Liver (tissue), 8 donors: ENCODE measurements at regions not wholly inside any gene's neighbourhood (a gene's known extent, or its start where the extent isn't known, plus 50 kb on each side); places are given as distances from the start of the nearest gene placed in this dataset.

ENCODE experiments used
- DNase-seq: peaks from one replicate; pipeline ENCODE4 v3.0.0-alpha.2; 2017; ENCODE audit warnings: low spot score
- H3K27ac ChIP-seq, 2 donors: one replicate each; pipeline ENCODE4 v1.7.0; 2013; ENCODE audit warnings: inconsistent platforms in 2 of 2, low read length in 2 of 2, control low read depth in 1 of 2, low read depth in 1 of 2, mild to moderate bottlenecking in 1 of 2
- H3K27me3 ChIP-seq, 4 donors: one replicate each; pipeline versions ENCODE4 v1.6.1 to v1.7.0; 2013; ENCODE audit warnings: low read length in 3 of 4, inconsistent platforms in 1 of 4, mild to moderate bottlenecking in 1 of 4, moderate library complexity in 1 of 4; ENCODE audit not compliant: control insufficient read depth in 4 of 4, insufficient read depth in 4 of 4
- H3K36me3 ChIP-seq, 4 donors: one replicate each; pipeline versions ENCODE4 v1.6.1 to v1.7.0; 2013; ENCODE audit warnings: low read length in 3 of 4, mild to moderate bottlenecking in 3 of 4, low read depth in 1 of 4, moderate library complexity in 1 of 4; ENCODE audit not compliant: control insufficient read depth in 4 of 4, insufficient read depth in 3 of 4
- H3K4me1 ChIP-seq, 4 donors: one replicate each; pipeline versions ENCODE4 v1.6.1 to v1.7.0; 2013; ENCODE audit warnings: low read length in 3 of 4, mild to moderate bottlenecking in 3 of 4, moderate library complexity in 1 of 4; ENCODE audit not compliant: control insufficient read depth in 4 of 4, insufficient read depth in 4 of 4
- H3K4me3 ChIP-seq, 3 donors: one replicate each; pipeline versions ENCODE4 v1.6.1 to v1.7.0; 2013; ENCODE audit warnings: low read length in 3 of 3, control low read depth in 1 of 3, low read depth in 1 of 3, mild to moderate bottlenecking in 1 of 3
- H3K9ac ChIP-seq, 2 donors: one replicate each; pipeline ENCODE4 v1.7.0; 2013; ENCODE audit warnings: low read length in 2 of 2, mild to moderate bottlenecking in 2 of 2, moderate library complexity in 2 of 2, control low read depth in 1 of 2, low read depth in 1 of 2
- H3K9me3 ChIP-seq, 4 donors: one replicate each; pipeline versions ENCODE4 v1.6.1 to v1.7.0; 2013; ENCODE audit warnings: low read length in 3 of 4; ENCODE audit not compliant: control insufficient read depth in 4 of 4
- ATF3 ChIP-seq: IDR thresholded peaks from 2 replicates; pipeline ENCODE4 v1.6.1; 2016; ENCODE audit warnings: antibody characterized with exemption
- CTCF ChIP-seq: fragments of 150-350 bp; IDR thresholded peaks from 2 replicates; pipeline ENCODE4 v1.5.1; 2017; ENCODE audit warnings: improper control_type of control experiment, low read depth, low read length; ENCODE audit not compliant: missing input control
- EGR1 ChIP-seq, 2 donors: IDR thresholded peaks; 2 replicates each; pipeline ENCODE4 v1.6.1; 2016 to 2018; ENCODE audit warnings: antibody characterized with exemption in 2 of 2, low read depth in 2 of 2
- FOXA1 ChIP-seq: IDR thresholded peaks from 2 replicates; pipeline ENCODE4 v1.6.1; 2016; ENCODE audit warnings: antibody characterized with exemption
- FOXA2 ChIP-seq: IDR thresholded peaks from 2 replicates; pipeline ENCODE4 v1.6.1; 2016; ENCODE audit warnings: antibody characterized with exemption
- GABPA ChIP-seq, 2 donors: IDR thresholded peaks in 1 of 2; conservative IDR thresholded peaks in 1 of 2; 2 replicates each; pipeline ENCODE4 v1.6.1; 2016; ENCODE audit warnings: antibody characterized with exemption in 2 of 2, mild to moderate bottlenecking in 1 of 2, moderate library complexity in 1 of 2
- HNF4A ChIP-seq, 2 donors: conservative IDR thresholded peaks; 2 replicates each; pipeline ENCODE4 v1.6.1; 2016; ENCODE audit warnings: antibody characterized with exemption in 2 of 2, mild to moderate bottlenecking in 2 of 2
- HNF4G ChIP-seq: IDR thresholded peaks from 2 replicates; pipeline ENCODE4 v1.6.1; 2016; ENCODE audit warnings: antibody characterized with exemption
- JUND ChIP-seq, 2 donors: IDR thresholded peaks; 2 replicates each; pipeline ENCODE4 v1.6.1; 2016; ENCODE audit warnings: antibody characterized with exemption in 2 of 2
- MAX ChIP-seq: IDR thresholded peaks from 2 replicates; pipeline ENCODE4 v1.6.1; 2016; ENCODE audit warnings: antibody characterized with exemption
- NR2F2 ChIP-seq: IDR thresholded peaks from 2 replicates; pipeline ENCODE4 v1.6.1; 2016; ENCODE audit warnings: antibody characterized with exemption
- RAD21 ChIP-seq, 2 donors: IDR thresholded peaks; 2 replicates each; pipeline ENCODE4 v1.6.1; 2016; ENCODE audit warnings: antibody characterized with exemption in 2 of 2, mild to moderate bottlenecking in 2 of 2
- RXRA ChIP-seq, 2 donors: IDR thresholded peaks; 2 replicates each; pipeline ENCODE4 v1.6.1; 2017 to 2018; ENCODE audit warnings: antibody characterized with exemption in 2 of 2, mild to moderate bottlenecking in 1 of 2
- SP1 ChIP-seq: IDR thresholded peaks from 2 replicates; pipeline ENCODE4 v1.6.1; 2018; ENCODE audit warnings: antibody characterized with exemption, mild to moderate bottlenecking
- TAF1 ChIP-seq: conservative IDR thresholded peaks from 2 replicates; pipeline ENCODE4 v1.6.1; 2016; ENCODE audit warnings: antibody characterized with exemption, mild to moderate bottlenecking
- YY1 ChIP-seq: IDR thresholded peaks from 2 replicates; pipeline ENCODE4 v1.6.1; 2016; ENCODE audit warnings: antibody characterized with exemption, mild to moderate bottlenecking
- WGBS: extraction: QIAGEN DNeasy Blood & Tissue Kit; methylation state at CpG from one replicate; pipeline ENCODE4 v1.1.7; 2013; 5-methylcytosine and 5-hydroxymethylcytosine counted together
- TF ChIP-seq, protein P1 (sequence below): IDR thresholded peaks from 2 replicates; pipeline ENCODE4 v1.6.1; 2016; ENCODE audit warnings: antibody characterized with exemption, mild to moderate bottlenecking
- donor health status: healthy.
- donor health status: healthy.
- donor health status: healthy.
- donor health status: healthy.
- donor health status: healthy.

DNA sequence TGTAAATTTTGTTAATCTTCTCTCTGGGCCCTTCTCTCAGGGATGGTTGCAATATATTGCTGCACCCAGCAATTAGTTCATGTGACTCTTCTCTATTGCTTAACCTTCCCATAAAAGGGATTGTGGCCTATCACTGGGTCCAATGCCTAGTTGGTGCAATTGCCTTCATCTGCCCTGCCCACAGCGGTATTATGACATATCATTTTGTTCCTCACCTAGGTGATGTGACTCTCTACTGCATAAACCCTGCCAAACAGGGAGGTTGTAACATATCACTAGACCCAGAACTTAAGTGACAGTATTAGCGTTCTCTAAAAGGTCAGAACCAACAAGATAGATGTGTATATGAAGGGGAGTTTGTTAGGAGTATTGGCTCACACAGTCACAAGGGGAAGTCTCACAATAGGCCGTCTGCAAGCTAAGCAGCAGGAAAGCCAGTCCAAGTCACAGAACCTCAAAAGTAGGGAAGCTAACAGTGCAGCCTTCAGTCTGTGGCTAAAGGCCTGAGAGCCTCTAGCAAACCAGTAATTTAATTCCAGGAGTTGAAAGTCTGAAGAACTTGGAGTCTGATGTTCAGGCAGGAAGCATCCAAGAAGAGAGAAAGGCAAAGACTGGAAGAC lies 317.8 kb downstream of the RPS4Y2 start:
- TF ChIP-seq GABPA (IDR thresholded peaks at IDR 0.05 in 1 of 2, conservative IDR thresholded peaks at IDR 0.05 in 1 of 2) (no peak), TAF1 (no peak), YY1 (no peak), EGR1 (IDR thresholded peaks at IDR 0.05; ENCODE audit: low read depth in 2 of 2) (no peak), CTCF (no peak), FOXA1 (no peak), RXRA (IDR thresholded peaks at IDR 0.05) (no peak), FOXA2 (no peak), HNF4G (no peak), ATF3 (no peak), SP1 (no peak)
- TF ChIP-seq, protein P1, sequence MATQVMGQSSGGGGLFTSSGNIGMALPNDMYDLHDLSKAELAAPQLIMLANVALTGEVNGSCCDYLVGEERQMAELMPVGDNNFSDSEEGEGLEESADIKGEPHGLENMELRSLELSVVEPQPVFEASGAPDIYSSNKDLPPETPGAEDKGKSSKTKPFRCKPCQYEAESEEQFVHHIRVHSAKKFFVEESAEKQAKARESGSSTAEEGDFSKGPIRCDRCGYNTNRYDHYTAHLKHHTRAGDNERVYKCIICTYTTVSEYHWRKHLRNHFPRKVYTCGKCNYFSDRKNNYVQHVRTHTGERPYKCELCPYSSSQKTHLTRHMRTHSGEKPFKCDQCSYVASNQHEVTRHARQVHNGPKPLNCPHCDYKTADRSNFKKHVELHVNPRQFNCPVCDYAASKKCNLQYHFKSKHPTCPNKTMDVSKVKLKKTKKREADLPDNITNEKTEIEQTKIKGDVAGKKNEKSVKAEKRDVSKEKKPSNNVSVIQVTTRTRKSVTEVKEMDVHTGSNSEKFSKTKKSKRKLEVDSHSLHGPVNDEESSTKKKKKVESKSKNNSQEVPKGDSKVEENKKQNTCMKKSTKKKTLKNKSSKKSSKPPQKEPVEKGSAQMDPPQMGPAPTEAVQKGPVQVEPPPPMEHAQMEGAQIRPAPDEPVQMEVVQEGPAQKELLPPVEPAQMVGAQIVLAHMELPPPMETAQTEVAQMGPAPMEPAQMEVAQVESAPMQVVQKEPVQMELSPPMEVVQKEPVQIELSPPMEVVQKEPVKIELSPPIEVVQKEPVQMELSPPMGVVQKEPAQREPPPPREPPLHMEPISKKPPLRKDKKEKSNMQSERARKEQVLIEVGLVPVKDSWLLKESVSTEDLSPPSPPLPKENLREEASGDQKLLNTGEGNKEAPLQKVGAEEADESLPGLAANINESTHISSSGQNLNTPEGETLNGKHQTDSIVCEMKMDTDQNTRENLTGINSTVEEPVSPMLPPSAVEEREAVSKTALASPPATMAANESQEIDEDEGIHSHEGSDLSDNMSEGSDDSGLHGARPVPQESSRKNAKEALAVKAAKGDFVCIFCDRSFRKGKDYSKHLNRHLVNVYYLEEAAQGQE = no peak
- no peak for DNase-seq
- WGBS = 74% methylated on average over 3 of the region's 3 CpGs
- no peaks in the 10 kb centered on the region for H3K4me1 ChIP-seq
- H3K36me3 ChIP-seq = no peaks in the 10 kb centered on the region
- no peak overlapping the region for H3K9ac ChIP-seq
- H3K27me3 ChIP-seq = no peaks in the 10 kb centered on the region
- no peak overlapping the region for H3K4me3 ChIP-seq
- H3K9me3 ChIP-seq = no peaks in the 10 kb centered on the region
- no peak overlapping the region for H3K27ac ChIP-seq

DNA sequence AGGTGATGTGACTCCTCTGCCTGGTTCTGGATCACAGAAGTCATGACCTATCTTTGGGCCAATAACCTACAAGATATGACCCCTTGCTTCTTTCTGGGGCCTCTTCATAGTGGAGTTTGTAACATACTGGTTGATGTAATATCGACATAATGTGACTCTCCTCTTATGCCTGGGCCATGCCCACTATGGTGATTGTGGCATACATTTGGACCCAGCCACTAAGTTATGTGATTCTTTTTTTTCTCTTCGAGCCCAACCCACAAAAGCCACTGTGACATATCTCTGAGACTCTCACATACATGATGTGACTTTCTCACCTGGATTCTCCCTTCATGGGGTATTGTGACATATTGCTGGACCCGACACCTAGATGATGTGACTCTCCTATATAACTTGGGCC lies 319.8 kb downstream of the RPS4Y2 start:
- Histone ChIP-seq H3K4me3 (no peak overlapping the region), H3K36me3 (no peaks in the 10 kb centered on the region), H3K9ac (no peak overlapping the region), H3K9me3 (no peaks in the 10 kb centered on the region), H3K4me1 (no peaks in the 10 kb centered on the region), H3K27ac (no peak overlapping the region), H3K27me3 (no peaks in the 10 kb centered on the region)
- WGBS = 73% methylated on average over 3 of the region's 3 CpGs
- no peak for DNase-seq
- TF ChIP-seq TAF1 = no peak
- no peak for TF ChIP-seq FOXA2
- no peak for TF ChIP-seq JUND (IDR thresholded peaks at IDR 0.05)
- TF ChIP-seq HNF4A (conservative IDR thresholded peaks at IDR 0.05) = no peak
- no peak for TF ChIP-seq MAX
- no peak for TF ChIP-seq GABPA (IDR thresholded peaks at IDR 0.05 in 1 of 2, conservative IDR thresholded peaks at IDR 0.05 in 1 of 2)
- TF ChIP-seq, protein P1 = no peak
- TF ChIP-seq RXRA (IDR thresholded peaks at IDR 0.05) = no peak
- TF ChIP-seq ATF3 = no peak
- TF ChIP-seq RAD21 (IDR thresholded peaks at IDR 0.05) = no peak
- TF ChIP-seq CTCF = no peak
- no peak for TF ChIP-seq SP1
- TF ChIP-seq NR2F2 = no peak
- no peak for TF ChIP-seq HNF4G
- no peak for TF ChIP-seq EGR1 (IDR thresholded peaks at IDR 0.05; ENCODE audit: low read depth in 2 of 2)
- no peak for TF ChIP-seq YY1
